HL-60 (cell line): ENCODE measurements at regions not wholly inside any gene's neighbourhood (a gene's known extent, or its start where the extent isn't known, plus 50 kb on each side); places are given as distances from the start of the nearest gene placed in this dataset.

Experiments used
- DNase-seq, 2 experiments: peaks; one replicate each; pipeline ENCODE4 v3.0.0-alpha.2; 2010 to 2020; ENCODE audit warnings: low read depth in 1 of 2, low spot score in 1 of 2
- H3K27ac ChIP-seq: fragments of 250-450 bp; sonication (Bioruptor Pico); replicated peaks from 2 replicates; pipeline ENCODE4 v1.5.1; 2020; ENCODE audit warnings: mild to moderate bottlenecking, moderate library complexity
- H3K27me3 ChIP-seq: fragments of 250-450 bp; sonication (Bioruptor Pico); 2 replicates; pipeline ENCODE4 v1.5.1; 2021; ENCODE audit warnings: mild to moderate bottlenecking, moderate library complexity; ENCODE audit not compliant: insufficient read depth, poor library complexity, severe bottlenecking
- H3K4me3 ChIP-seq: replicated peaks from 2 replicates; pipeline ENCODE4 v1.5.1; 2011; ENCODE audit warnings: mild to moderate bottlenecking, control low read depth, low read length; ENCODE audit not compliant: insufficient read depth
- CTCF ChIP-seq: IDR thresholded peaks from one replicate; pipeline ENCODE4 v1.5.1; 2011; ENCODE audit warnings: low read length, control low read depth, inconsistent platforms; ENCODE audit not compliant: insufficient read depth
- GABPA ChIP-seq: IDR thresholded peaks from 2 replicates; pipeline ENCODE4 v1.6.1; 2012; ENCODE audit warnings: low read depth
- POLR2AphosphoS5 ChIP-seq: IDR thresholded peaks from 2 replicates; pipeline ENCODE4 v1.6.1; 2012; ENCODE audit warnings: low read depth
- REST ChIP-seq: IDR thresholded peaks from 2 replicates; pipeline ENCODE4 v1.6.1; 2012; ENCODE audit warnings: low read depth; ENCODE audit not compliant: insufficient replicate concordance
- SPI1 ChIP-seq: IDR thresholded peaks from 2 replicates; pipeline ENCODE4 v1.6.1; 2012; ENCODE audit warnings: low read depth, mild to moderate bottlenecking, borderline replicate concordance

GRCh38 chrX:25141684-25142083, 125.9 kb upstream of the ARX start:
- no peak overlapping the region for H3K27ac ChIP-seq
- TF ChIP-seq REST (no peak), GABPA (no peak), POLR2AphosphoS5 (no peak), CTCF (no peak)
- no peak for DNase-seq

GRCh38 chrX:25131055-25131454, 115.3 kb upstream of the ARX start:
- no peak for DNase-seq
- Histone ChIP-seq H3K27me3 (no peaks in the 10 kb centered on the region), H3K27ac (no peak overlapping the region), H3K4me3 (no peak overlapping the region)
- TF ChIP-seq POLR2AphosphoS5 (no peak), GABPA (no peak), SPI1 (no peak), CTCF (no peak)

More at GRCh38 chrX:25141684-25142083, 125.9 kb upstream of the ARX start:
- Histone ChIP-seq H3K27me3 (no peaks in the 10 kb centered on the region), H3K4me3 (no peak overlapping the region)

GRCh38 chrX:25130619-25131018, 114.9 kb upstream of the ARX start:
- Histone ChIP-seq H3K27me3 (no peaks in the 10 kb centered on the region), H3K27ac (no peak overlapping the region), H3K4me3 (no peak overlapping the region)
- no peak for DNase-seq
- TF ChIP-seq REST, result no peak
- TF ChIP-seq SPI1, result no peak
- TF ChIP-seq CTCF, result no peak
- no peak for TF ChIP-seq GABPA
- no peak for TF ChIP-seq POLR2AphosphoS5

DNA sequence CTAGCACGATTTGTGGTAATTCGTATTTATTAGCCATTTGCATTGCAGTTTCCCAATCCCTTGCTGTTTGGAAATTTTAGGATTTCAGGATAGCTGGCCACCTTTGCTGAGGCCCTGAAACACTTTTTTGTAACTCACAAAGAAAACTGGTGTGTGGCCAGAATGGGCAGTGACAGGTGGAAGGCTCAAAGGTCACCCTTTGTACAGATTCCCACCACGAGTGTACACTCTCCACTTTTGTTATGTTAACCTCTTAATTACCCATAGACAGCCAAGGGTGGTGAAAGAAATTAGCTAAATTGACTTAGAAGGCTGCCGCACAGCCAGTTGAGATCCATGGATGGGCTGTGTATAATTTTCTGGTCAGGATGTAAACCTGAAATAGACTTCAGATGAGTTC, 109.7 kb upstream of the ARX start:
- H3K4me3 ChIP-seq, result no peak overlapping the region
- no peak for DNase-seq
- H3K27me3 ChIP-seq, result no peaks in the 10 kb centered on the region
- no peak overlapping the region for H3K27ac ChIP-seq
- no peak for TF ChIP-seq CTCF
- TF ChIP-seq GABPA, result no peak
- no peak for TF ChIP-seq POLR2AphosphoS5
- no peak for TF ChIP-seq SPI1
- no peak for TF ChIP-seq REST
